A673 (cell line): ENCODE measurements at regions not wholly inside any gene's neighbourhood (a gene's known extent, or its start where the extent isn't known, plus 50 kb on each side); places are given as distances from the start of the nearest gene placed in this dataset.

Experiments used
- CTCF ChIP-seq: fragments of 300-800, 200-600 bp; sonication (generic); conservative IDR thresholded peaks from 2 replicates; pipeline ENCODE4 v1.5.1; 2017; ENCODE audit warnings: low read depth, mild to moderate bottlenecking, antibody characterized with exemption, low read length, moderate library complexity, mixed read lengths
- EZH2 ChIP-seq: fragments of 200-600 bp; sonication (generic); IDR thresholded peaks from 2 replicates; pipeline ENCODE4 v1.6.1; 2017; ENCODE audit warnings: borderline replicate concordance, low read depth, mild to moderate bottlenecking, mixed read lengths, antibody characterized with exemption, low read length; ENCODE audit not compliant: poor library complexity, severe bottlenecking

GRCh38 chr13:61045251-61045650 lies 370.4 kb downstream of the PCDH20 start:
- no peak for TF ChIP-seq CTCF
- TF ChIP-seq EZH2 = no peak
